ENCODE measurements at regions not wholly inside any gene's neighbourhood (a gene's known extent, or its start where the extent isn't known, plus 50 kb on each side); places are given as distances from the start of the nearest gene placed in this dataset.

- TF ChIP-seq CTCF (conservative IDR thresholded peaks at IDR 0.05; ENCODE audit: low read depth, low read length) = no peak
- no peak for TF ChIP-seq CEBPB (IDR thresholded peaks at IDR 0.05; ENCODE audit: low read depth, low read length)
- TF ChIP-seq POLR2A (IDR thresholded peaks at IDR 0.05; ENCODE audit: low read depth, low read length) = no peak
- TF ChIP-seq BHLHE40 (IDR thresholded peaks at IDR 0.05; ENCODE audit: low read depth, low read length) = no peak
Observed at GRCh38 chr9:85130764-85131163, 461.2 kb downstream of the NTRK2 start.
